ENCODE measurements at regions not wholly inside any gene's neighbourhood (a gene's known extent, or its start where the extent isn't known, plus 50 kb on each side); places are given as distances from the start of the nearest gene placed in this dataset.

DNA sequence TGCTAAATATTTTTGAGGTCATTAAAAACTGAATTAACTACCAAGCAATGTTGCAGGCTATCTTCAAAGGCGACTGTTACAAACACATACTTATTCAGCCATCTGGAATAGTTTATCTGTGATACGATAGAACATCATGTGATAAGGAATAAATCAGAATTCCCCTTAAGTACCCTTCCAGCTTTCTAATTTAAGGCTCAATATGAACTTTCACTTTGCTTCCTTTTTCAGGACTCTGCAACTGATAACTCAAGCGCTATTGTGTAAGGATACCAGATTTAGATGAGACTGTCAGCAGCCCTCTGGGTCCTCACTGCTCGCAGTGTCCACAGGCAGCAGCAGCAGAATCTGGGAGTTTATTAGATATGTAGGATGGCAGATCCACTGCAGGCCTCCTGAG, 416.3 kb downstream of the SPATA31D1 start:
- no peaks in the 10 kb centered on the region for H3K79me2 ChIP-seq (ENCODE audit: insufficient read depth, low read length)
- no peaks in the 10 kb centered on the region for H3K9me2 ChIP-seq (ENCODE audit: insufficient read depth)
- no peaks in the 10 kb centered on the region for H3K4me1 ChIP-seq (ENCODE audit: control insufficient read depth in 1 of 2, insufficient read depth in 2 of 2, low read length in 2 of 2)
- RAD21 ChIA-PET (ENCODE audit: low non-redundant PET in 1 of 2, low total read pairs in 2 of 2, uncharacterized antibody in 2 of 2, unreplicated experiment in 2 of 2), result no interaction called here
- no peak for ATAC-seq
- no peaks in the 10 kb centered on the region for H4K20me1 ChIP-seq (ENCODE audit: insufficient read depth)
- H3K4me3 ChIP-seq (replicated peaks in 1 of 2; ENCODE audit: low read depth in 1 of 2, low read length in 2 of 2), result no peak overlapping the region
- H3K27ac ChIP-seq (ENCODE audit: low read depth, low read length), result no peak overlapping the region
- BruUV-seq (replicated peaks), result no TSS peak
- H3K27me3 ChIP-seq (ENCODE audit: insufficient read depth, low read length), result no peaks in the 10 kb centered on the region
- H3K9me3 ChIP-seq (ENCODE audit: control insufficient read depth in 1 of 2, insufficient read depth in 1 of 2, low read depth in 1 of 2, low read length in 2 of 2), result no peaks in the 10 kb centered on the region; a peak in 1 of 4 replicates
- no peak overlapping the region for H2AFZ ChIP-seq (ENCODE audit: low read depth, low read length, poor library complexity, severe bottlenecking)
- H3K4me2 ChIP-seq (ENCODE audit: low read length), result no peak overlapping the region
- no peak for TF ChIP-seq TCF7L2 (IDR thresholded peaks at IDR 0.05; ENCODE audit: borderline replicate concordance, extremely low read depth, insufficient read depth, insufficient read length)
- no peak for DNase-seq (ENCODE audit: low read depth, low spot score)
- CTCF ChIA-PET, result no interaction called here
- intact Hi-C loops (cut with micrococcal nuclease), result no loop called here
- no peaks in the 10 kb centered on the region for H3K36me3 ChIP-seq (ENCODE audit: control insufficient read depth in 1 of 2, insufficient read depth in 2 of 2, low read length in 2 of 2)
- POLR2A ChIA-PET, result no interaction called here
- no peak overlapping the region for H3K9ac ChIP-seq (ENCODE audit: low read length)

DNA sequence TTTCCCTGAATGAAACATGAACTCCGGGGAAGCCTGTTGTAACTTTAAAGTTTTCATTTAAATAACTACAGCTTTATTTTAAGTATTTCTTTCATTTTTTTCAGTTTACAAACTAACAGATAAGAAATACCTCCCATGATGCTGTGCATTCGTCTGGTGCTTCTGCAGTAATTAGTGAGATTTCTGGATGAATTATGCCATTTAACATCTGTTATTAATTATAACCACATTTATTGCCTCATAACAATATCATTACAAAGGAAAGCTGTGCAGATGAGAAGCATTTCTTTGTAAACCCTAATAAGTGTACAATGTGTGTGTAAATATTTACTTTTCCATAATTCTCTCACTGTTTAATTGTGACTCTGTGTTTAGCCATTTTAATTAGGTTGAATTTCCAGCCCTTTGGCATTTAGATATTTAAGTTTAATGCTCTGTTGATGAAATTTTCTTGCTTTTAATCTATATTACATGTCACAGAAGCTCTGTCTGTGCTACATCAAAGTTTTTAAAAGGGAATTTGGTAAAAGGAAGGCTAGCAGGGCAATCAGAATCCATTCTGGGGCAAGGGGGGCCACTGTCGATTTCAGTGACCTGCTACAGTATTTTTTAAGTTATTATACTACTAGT, 418.0 kb downstream of the SPATA31D1 start:
- Histone ChIP-seq H3K4me2 (ENCODE audit: low read length) (no peak overlapping the region), H4K20me1 (ENCODE audit: insufficient read depth) (no peaks in the 10 kb centered on the region), H3K9ac (ENCODE audit: low read length) (no peak overlapping the region), H3K79me2 (ENCODE audit: insufficient read depth, low read length) (no peaks in the 10 kb centered on the region), H3K4me1 (ENCODE audit: control insufficient read depth in 1 of 2, insufficient read depth in 2 of 2, low read length in 2 of 2) (no peaks in the 10 kb centered on the region), H3K9me2 (ENCODE audit: insufficient read depth) (no peaks in the 10 kb centered on the region), H3K36me3 (ENCODE audit: control insufficient read depth in 1 of 2, insufficient read depth in 2 of 2, low read length in 2 of 2) (no peaks in the 10 kb centered on the region), H3K4me3 (replicated peaks in 1 of 2; ENCODE audit: low read depth in 1 of 2, low read length in 2 of 2) (no peak overlapping the region), H2AFZ (ENCODE audit: low read depth, low read length, poor library complexity, severe bottlenecking) (no peak overlapping the region), H3K27me3 (ENCODE audit: insufficient read depth, low read length) (no peaks in the 10 kb centered on the region), H3K9me3 (ENCODE audit: control insufficient read depth in 1 of 2, insufficient read depth in 1 of 2, low read depth in 1 of 2, low read length in 2 of 2) (no peaks in the 10 kb centered on the region; a peak in 1 of 4 replicates), H3K27ac (ENCODE audit: low read depth, low read length) (no peak overlapping the region)
- BruUV-seq (replicated peaks), result no TSS peak
- ChIA-PET RAD21 (ENCODE audit: low non-redundant PET in 1 of 2, low total read pairs in 2 of 2, uncharacterized antibody in 2 of 2, unreplicated experiment in 2 of 2) (no interaction called here), CTCF (no interaction called here), POLR2A (no interaction called here)
- ATAC-seq, result no peak
- TF ChIP-seq SRF (IDR thresholded peaks at IDR 0.05; ENCODE audit: low read depth) (no peak), POLR2AphosphoS5 (IDR thresholded peaks at IDR 0.05; ENCODE audit: low read depth, low read length) (no peak)
- TF ChIP-seq, protein P1, sequence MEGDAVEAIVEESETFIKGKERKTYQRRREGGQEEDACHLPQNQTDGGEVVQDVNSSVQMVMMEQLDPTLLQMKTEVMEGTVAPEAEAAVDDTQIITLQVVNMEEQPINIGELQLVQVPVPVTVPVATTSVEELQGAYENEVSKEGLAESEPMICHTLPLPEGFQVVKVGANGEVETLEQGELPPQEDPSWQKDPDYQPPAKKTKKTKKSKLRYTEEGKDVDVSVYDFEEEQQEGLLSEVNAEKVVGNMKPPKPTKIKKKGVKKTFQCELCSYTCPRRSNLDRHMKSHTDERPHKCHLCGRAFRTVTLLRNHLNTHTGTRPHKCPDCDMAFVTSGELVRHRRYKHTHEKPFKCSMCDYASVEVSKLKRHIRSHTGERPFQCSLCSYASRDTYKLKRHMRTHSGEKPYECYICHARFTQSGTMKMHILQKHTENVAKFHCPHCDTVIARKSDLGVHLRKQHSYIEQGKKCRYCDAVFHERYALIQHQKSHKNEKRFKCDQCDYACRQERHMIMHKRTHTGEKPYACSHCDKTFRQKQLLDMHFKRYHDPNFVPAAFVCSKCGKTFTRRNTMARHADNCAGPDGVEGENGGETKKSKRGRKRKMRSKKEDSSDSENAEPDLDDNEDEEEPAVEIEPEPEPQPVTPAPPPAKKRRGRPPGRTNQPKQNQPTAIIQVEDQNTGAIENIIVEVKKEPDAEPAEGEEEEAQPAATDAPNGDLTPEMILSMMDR (IDR thresholded peaks at IDR 0.05 in 2 of 3, conservative IDR thresholded peaks at IDR 0.05 in 1 of 3; ENCODE audit: borderline replicate concordance in 1 of 3, insufficient read depth in 1 of 3, low read depth in 2 of 3, low read length in 2 of 3), result no peak
- intact Hi-C loops (cut with micrococcal nuclease), result no loop called here
- no peak for DNase-seq (ENCODE audit: low read depth, low spot score)
